Loucy (cell line): ENCODE measurements at regions not wholly inside any gene's neighbourhood (a gene's known extent, or its start where the extent isn't known, plus 50 kb on each side); places are given as distances from the start of the nearest gene placed in this dataset.

Experiments used
- EZH2phosphoT487 ChIP-seq: fragments of 200-600 bp; IDR thresholded peaks from 2 replicates; pipeline ENCODE4 v1.6.1; 2018; ENCODE audit warnings: antibody characterized with exemption, mild to moderate bottlenecking, moderate library complexity, borderline replicate concordance
- TF ChIP-seq, protein P1 (sequence below): fragments of 200-600 bp; sonication (generic); conservative IDR thresholded peaks from 2 replicates; pipeline ENCODE4 v1.5.1; 2014; ENCODE audit warnings: mild to moderate bottlenecking, antibody characterized with exemption, low read length

DNA sequence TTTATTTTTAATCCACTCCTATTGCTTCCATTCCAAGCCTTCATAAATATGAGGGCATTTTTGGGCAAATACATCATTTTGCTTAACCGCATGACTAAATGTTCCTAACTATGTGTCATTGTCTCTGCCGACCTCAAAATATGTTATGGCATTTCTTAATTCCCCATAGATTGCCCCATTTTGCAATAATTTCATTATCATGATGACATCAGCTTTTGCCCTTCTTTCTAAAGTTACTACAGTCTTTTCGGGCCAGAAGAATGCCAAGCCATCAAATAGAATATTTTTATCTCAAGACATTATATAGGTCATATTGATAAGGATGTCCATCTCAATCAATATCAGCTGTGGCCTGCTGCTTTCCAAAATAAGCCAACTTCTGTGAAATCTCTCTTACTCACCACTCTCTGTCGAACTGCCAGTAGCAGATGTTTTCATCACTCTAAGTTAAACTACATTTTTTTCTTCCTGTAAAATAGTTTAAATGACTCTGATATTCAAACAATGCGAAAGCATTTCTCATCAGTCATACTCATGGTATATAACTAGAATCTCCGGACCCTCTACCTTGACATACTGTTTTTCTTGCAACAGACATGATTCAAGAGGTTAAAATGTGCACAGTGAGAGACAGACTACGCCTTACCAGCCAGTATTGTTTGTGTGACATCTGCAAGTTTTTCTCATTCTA lies 1254.6 kb upstream of the CELF2 start:
- TF ChIP-seq, protein P1, sequence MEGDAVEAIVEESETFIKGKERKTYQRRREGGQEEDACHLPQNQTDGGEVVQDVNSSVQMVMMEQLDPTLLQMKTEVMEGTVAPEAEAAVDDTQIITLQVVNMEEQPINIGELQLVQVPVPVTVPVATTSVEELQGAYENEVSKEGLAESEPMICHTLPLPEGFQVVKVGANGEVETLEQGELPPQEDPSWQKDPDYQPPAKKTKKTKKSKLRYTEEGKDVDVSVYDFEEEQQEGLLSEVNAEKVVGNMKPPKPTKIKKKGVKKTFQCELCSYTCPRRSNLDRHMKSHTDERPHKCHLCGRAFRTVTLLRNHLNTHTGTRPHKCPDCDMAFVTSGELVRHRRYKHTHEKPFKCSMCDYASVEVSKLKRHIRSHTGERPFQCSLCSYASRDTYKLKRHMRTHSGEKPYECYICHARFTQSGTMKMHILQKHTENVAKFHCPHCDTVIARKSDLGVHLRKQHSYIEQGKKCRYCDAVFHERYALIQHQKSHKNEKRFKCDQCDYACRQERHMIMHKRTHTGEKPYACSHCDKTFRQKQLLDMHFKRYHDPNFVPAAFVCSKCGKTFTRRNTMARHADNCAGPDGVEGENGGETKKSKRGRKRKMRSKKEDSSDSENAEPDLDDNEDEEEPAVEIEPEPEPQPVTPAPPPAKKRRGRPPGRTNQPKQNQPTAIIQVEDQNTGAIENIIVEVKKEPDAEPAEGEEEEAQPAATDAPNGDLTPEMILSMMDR = no peak
- TF ChIP-seq EZH2phosphoT487 = no peak
